Fibroblast of mammary gland (primary cell): ENCODE measurements at regions not wholly inside any gene's neighbourhood (a gene's known extent, or its start where the extent isn't known, plus 50 kb on each side); places are given as distances from the start of the nearest gene placed in this dataset.
A peak's percentile ranks its signal among the peaks of the same experiment; 100 is the strongest.

Experiments used
- DNase-seq: peaks from one replicate; pipeline ENCODE4 v3.0.0-alpha.2; 2010; ENCODE audit warnings: low read depth
- H3K4me3 ChIP-seq: 2 replicates; pipeline ENCODE4 v1.5.1; 2011; ENCODE audit warnings: low read depth, mild to moderate bottlenecking, low read length, moderate library complexity; ENCODE audit not compliant: control insufficient read depth
- TF ChIP-seq, protein P1 (sequence below): conservative IDR thresholded peaks from 2 replicates; pipeline ENCODE4 v1.5.1; 2011; ENCODE audit warnings: low read depth, low read length, inconsistent platforms; ENCODE audit not compliant: control insufficient read depth, insufficient read depth

DNA sequence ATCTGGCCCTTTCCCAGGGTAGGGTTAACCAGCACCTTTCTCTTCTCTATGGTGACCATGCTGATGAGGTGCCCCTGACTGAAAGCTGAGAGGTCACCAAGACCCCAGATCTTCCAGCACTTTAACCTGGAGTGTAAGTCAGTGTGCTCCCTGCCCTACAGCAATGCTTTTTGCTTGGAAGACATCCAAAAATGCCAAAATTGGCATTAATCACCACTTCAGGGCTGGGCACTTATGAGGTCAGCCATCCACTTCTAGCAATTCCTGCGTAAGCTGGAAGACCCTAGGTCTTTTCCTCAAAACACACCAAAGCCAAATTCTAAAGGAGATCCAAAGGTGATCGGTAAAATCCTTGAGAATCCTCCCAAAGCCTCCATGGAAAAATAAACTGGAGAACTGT, 81.2 kb upstream of the LOC128125822 start:
- H3K4me3 ChIP-seq = no peak overlapping the region
- TF ChIP-seq, protein P1, sequence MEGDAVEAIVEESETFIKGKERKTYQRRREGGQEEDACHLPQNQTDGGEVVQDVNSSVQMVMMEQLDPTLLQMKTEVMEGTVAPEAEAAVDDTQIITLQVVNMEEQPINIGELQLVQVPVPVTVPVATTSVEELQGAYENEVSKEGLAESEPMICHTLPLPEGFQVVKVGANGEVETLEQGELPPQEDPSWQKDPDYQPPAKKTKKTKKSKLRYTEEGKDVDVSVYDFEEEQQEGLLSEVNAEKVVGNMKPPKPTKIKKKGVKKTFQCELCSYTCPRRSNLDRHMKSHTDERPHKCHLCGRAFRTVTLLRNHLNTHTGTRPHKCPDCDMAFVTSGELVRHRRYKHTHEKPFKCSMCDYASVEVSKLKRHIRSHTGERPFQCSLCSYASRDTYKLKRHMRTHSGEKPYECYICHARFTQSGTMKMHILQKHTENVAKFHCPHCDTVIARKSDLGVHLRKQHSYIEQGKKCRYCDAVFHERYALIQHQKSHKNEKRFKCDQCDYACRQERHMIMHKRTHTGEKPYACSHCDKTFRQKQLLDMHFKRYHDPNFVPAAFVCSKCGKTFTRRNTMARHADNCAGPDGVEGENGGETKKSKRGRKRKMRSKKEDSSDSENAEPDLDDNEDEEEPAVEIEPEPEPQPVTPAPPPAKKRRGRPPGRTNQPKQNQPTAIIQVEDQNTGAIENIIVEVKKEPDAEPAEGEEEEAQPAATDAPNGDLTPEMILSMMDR = no peak
- DNase-seq = no peak

DNA sequence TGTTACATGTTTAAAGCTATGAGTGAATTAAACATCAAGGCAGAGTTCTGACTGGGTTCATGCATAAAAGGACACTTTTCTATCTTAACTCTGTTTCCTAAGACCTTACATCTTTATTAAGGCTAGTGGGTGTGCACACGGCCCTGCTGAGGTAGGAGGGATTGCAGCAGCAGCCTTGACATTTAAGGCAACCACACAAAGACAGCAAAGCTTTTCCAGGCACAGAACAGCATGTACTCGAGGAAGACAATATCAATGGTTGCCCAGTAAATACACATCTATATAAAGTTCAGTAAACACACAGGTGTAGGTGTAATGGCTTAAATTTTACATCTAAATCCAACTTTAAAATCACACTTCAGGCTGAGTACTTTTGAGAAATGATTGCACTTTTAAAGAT, 79.8 kb upstream of the LOC128125822 start:
- no peak overlapping the region for H3K4me3 ChIP-seq
- TF ChIP-seq, protein P1 = no peak
- no peak for DNase-seq

DNA sequence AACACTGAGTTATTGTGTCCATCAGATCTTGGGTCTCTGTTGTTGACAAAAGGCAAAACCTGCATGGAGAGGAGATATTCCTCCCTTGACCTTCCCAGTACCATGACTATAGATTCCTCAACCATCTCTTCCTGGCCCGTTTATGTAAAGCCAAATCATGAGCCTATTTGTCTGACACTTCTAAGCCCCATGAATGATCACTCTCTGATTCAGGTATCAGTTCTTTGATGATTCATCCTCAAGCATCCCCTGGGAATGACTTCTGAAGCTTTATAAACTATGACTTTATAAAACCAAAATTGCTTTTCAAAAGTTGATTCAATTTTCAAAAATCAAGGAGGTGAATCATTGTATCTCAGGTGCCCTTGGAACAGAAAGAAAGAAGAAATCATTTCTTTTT, 78.7 kb upstream of the LOC128125822 start:
- TF ChIP-seq, protein P1 = no peak
- H3K4me3 ChIP-seq = no peak overlapping the region
- DNase-seq = peak; percentile 32

DNA sequence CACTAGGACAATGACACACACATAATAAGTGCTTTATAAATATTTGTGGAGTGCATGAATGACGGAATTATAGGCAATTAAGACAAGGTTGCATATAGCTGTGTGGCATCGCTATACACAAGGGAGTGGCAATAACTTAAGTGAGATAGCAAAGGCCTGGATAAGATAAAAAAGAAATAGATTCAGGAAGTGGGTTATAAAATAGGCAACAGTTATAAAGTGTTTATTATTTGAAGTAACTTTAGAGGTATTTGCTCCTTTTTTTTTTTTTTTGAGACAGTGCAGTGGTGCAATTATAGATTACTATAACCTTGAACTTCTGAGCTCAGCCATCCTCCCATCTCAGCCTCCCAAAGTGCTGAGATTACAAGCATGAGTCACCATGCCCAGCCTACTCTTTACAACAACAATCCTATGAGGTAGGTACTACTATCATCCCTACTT, 75.9 kb upstream of the LOC128125822 start:
- no peak overlapping the region for H3K4me3 ChIP-seq
- no peak for DNase-seq
- TF ChIP-seq, protein P1 = no peak

DNA sequence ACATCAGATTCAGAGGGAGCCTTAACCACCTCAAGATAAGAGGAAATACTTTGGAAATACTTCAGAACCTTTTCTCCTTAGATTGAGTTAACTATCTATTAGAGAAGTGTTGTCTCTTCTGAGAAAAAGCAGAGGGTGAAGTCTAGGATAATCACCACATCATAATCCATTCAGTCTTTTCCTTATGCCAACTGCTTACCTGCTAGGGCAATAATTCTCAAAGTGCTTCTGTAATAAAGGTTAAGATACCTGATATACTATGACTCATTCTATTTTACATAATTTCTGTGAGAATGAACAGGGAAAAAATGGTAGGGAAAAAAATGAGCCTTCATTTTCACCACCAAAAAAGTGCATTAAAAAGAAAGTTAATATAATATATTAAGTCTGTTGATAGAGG, 70.1 kb upstream of the LOC128125822 start:
- H3K4me3 ChIP-seq = no peak overlapping the region
- TF ChIP-seq, protein P1 = no peak
- no peak for DNase-seq

DNA sequence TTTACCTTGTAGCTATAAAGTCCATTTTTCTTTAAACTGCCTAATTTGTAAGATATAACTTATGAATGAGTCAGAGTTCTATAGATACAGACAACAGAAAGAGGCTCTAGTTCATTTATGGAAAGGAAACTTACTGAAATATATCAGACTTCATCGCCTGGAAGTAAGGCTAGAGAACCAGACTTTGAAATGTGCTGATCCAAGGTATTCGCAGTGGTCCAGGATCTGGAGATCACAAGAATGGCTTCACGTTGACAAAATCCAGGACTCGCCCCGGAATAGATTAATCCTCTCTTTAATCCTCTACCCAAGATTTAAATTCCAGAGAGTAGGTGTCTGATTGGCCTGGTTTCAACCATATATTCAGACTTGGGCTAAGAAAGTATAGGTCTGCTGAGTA, 69.1 kb upstream of the LOC128125822 start:
- DNase-seq = no peak
- TF ChIP-seq, protein P1 = no peak
- H3K4me3 ChIP-seq = no peak overlapping the region

DNA sequence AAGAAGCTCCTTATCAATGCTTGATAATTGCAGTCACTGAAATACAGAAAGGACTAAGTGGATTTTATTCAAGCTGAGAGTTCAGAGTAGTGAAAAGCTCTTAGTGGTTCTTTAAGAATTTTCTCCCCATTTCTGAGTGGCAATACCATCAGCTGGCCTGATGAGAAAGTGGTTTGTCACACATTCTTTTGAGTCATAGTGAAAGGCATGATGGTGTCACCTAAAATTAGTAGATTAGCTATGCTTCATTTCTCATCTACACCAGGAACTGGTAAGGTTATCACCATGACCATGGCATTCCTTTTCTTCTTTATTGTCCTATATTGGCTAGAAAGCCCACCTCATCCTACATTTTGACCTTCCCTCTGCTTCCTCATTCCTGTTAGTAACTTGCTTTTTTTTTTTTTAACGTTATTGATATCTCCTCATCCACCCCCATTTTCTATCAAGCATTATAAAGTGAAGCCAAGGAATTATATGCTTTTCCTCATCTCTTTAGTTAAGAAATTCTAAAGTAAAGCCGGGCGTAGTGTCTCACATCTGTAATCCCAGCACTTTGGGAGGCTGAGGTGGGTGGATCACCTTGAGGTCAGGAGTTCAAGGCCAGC, 67.4 kb upstream of the LOC128125822 start:
- TF ChIP-seq, protein P1 = no peak
- no peak overlapping the region for H3K4me3 ChIP-seq
- DNase-seq = no peak
